ENCODE measurements at regions not wholly inside any gene's neighbourhood (a gene's known extent, or its start where the extent isn't known, plus 50 kb on each side); places are given as distances from the start of the nearest gene placed in this dataset.

GRCh38 chr7:41809116-41809515, 106.2 kb upstream of the INHBA start:
- Histone ChIP-seq H3K27me3 (ENCODE audit: control insufficient read depth, insufficient read depth, low read length) (no peaks in the 10 kb centered on the region), H3K4me3 (ENCODE audit: low read depth, low read length) (no peak overlapping the region), H3K36me3 (ENCODE audit: control insufficient read depth, insufficient read depth, low read length) (no peaks in the 10 kb centered on the region)
- no peak for TF ChIP-seq CTCF (IDR thresholded peaks at IDR 0.05; ENCODE audit: insufficient read depth, low read depth, low read length)
- no peak for DNase-seq (ENCODE audit: low read depth)
- CTCF ChIA-PET = interaction anchor here (1.5 kb wide), 1 partner anchor 29 kb away, joined by 3 read pairs; no protein-coding TSS in a partner anchor
- POLR2A ChIA-PET = no interaction called here

- no peak for TF ChIP-seq CTCF (IDR thresholded peaks at IDR 0.05; ENCODE audit: insufficient read depth, low read depth, low read length)
- POLR2A ChIA-PET = no interaction called here
- Histone ChIP-seq H3K36me3 (ENCODE audit: control insufficient read depth, insufficient read depth, low read length) (no peaks in the 10 kb centered on the region), H3K27me3 (ENCODE audit: control insufficient read depth, insufficient read depth, low read length) (no peaks in the 10 kb centered on the region), H3K4me3 (ENCODE audit: low read depth, low read length) (no peak overlapping the region)
- CTCF ChIA-PET = interaction anchor here (1.5 kb wide), 1 partner anchor 29 kb away, joined by 3 read pairs; no protein-coding TSS in a partner anchor
- DNase-seq (ENCODE audit: low read depth) = no peak
These were observed 105.7 kb upstream of the INHBA start for GRCh38 chr7:41808541-41808940.

DNA sequence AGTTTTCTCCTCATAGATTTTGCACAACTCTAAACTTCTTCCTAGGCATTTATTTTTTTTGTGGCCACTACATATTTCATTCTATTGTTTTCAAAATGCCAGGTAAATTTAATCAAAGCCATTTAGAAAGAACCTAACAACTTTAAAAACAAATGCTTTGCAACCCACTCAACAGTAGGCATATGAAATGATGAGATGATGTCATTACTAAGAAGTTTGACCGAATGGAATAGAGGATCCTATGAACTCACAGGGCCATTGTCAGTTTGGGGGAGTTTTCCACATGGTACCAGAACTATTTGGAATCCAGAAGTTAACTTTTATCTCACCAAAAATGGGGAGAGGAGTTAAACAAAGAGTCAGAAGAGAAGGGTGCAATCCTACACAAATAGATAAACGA, 100.7 kb upstream of the INHBA start:
- CTCF ChIA-PET = no interaction called here

GRCh38 chr7:41796331-41796730, 93.4 kb upstream of the INHBA start:
- H3K4me3 ChIP-seq (ENCODE audit: low read depth, low read length) = no peak overlapping the region
- POLR2A ChIA-PET = no interaction called here
- CTCF ChIA-PET = interaction anchor here (0.6 to 1.5 kb wide), 3 partner anchors 10 to 45 kb away, joined by 3 read pairs; no protein-coding TSS in a partner anchor
- TF ChIP-seq CTCF (IDR thresholded peaks at IDR 0.05; ENCODE audit: insufficient read depth, low read depth, low read length) = no peak
- no peaks in the 10 kb centered on the region for H3K27me3 ChIP-seq (ENCODE audit: control insufficient read depth, insufficient read depth, low read length)
- no peaks in the 10 kb centered on the region for H3K36me3 ChIP-seq (ENCODE audit: control insufficient read depth, insufficient read depth, low read length)
- no peak for DNase-seq (ENCODE audit: low read depth)

More for the DNA sequence above, 100.7 kb upstream of the INHBA start:
- H3K36me3 ChIP-seq (ENCODE audit: control insufficient read depth, insufficient read depth, low read length) = no peaks in the 10 kb centered on the region
- H3K27me3 ChIP-seq (ENCODE audit: control insufficient read depth, insufficient read depth, low read length) = no peaks in the 10 kb centered on the region
- H3K4me3 ChIP-seq (ENCODE audit: low read depth, low read length) = no peak overlapping the region
- no peak for TF ChIP-seq CTCF (IDR thresholded peaks at IDR 0.05; ENCODE audit: insufficient read depth, low read depth, low read length)
- no peak for DNase-seq (ENCODE audit: low read depth)
- POLR2A ChIA-PET = no interaction called here

GRCh38 chr7:41795276-41795833, 92.5 kb upstream of the INHBA start:
- no peak for TF ChIP-seq CTCF (IDR thresholded peaks at IDR 0.05; ENCODE audit: insufficient read depth, low read depth, low read length)
- no peak for DNase-seq (ENCODE audit: low read depth)
- H3K27me3 ChIP-seq (ENCODE audit: control insufficient read depth, insufficient read depth, low read length) = no peaks in the 10 kb centered on the region
- CTCF ChIA-PET = interaction anchor here (1.5 kb wide), 1 partner anchor 20 kb away, joined by 3 read pairs; no protein-coding TSS in a partner anchor
- no peaks in the 10 kb centered on the region for H3K36me3 ChIP-seq (ENCODE audit: control insufficient read depth, insufficient read depth, low read length)
- H3K4me3 ChIP-seq (ENCODE audit: low read depth, low read length) = no peak overlapping the region
- POLR2A ChIA-PET = no interaction called here

Measured in BJ (cell line).